ENCODE measurements at regions not wholly inside any gene's neighbourhood (a gene's known extent, or its start where the extent isn't known, plus 50 kb on each side); places are given as distances from the start of the nearest gene placed in this dataset.

DNA sequence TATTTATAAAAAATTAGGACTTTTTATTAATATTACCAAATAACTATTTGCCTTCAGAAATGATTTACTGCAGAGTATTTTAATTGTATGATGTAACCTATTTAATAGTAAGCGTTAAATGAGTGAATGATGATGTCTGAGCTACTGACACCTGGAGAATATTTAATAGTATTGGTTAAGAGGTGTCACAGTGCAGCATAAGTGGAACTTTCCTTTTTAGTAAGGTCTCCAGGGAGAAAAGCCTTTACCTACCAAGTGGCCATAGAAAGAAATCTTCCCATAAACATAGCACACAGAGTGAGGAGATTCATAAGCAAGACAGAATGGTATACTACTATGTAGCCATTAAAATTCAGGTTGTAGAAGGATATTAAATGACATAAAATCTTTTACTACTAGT, 441.7 kb downstream of the TBL1XR1 start:
- TF ChIP-seq TAF1 (IDR thresholded peaks at IDR 0.05; ENCODE audit: low read depth, low read length), result no peak
- TF ChIP-seq POLR2A (IDR thresholded peaks at IDR 0.05; ENCODE audit: low read depth, low read length), result no peak

Data from GM12891 (cell line).